Liver (tissue), 3 donors: ENCODE measurements at regions not wholly inside any gene's neighbourhood (a gene's known extent, or its start where the extent isn't known, plus 50 kb on each side); places are given as distances from the start of the nearest gene placed in this dataset.

ENCODE experiments used
- CTCF ChIP-seq: fragments of 150-350 bp; IDR thresholded peaks from 2 replicates; pipeline ENCODE4 v1.5.1; 2017; ENCODE audit warnings: improper control_type of control experiment, low read depth, low read length; ENCODE audit not compliant: missing input control
- EGR1 ChIP-seq, 2 donors: IDR thresholded peaks; 2 replicates each; pipeline ENCODE4 v1.6.1; 2016 to 2018; ENCODE audit warnings: antibody characterized with exemption in 2 of 2, low read depth in 2 of 2
- JUND ChIP-seq, 2 donors: IDR thresholded peaks; 2 replicates each; pipeline ENCODE4 v1.6.1; 2016; ENCODE audit warnings: antibody characterized with exemption in 2 of 2
- MAX ChIP-seq: IDR thresholded peaks from 2 replicates; pipeline ENCODE4 v1.6.1; 2016; ENCODE audit warnings: antibody characterized with exemption
- SP1 ChIP-seq: IDR thresholded peaks from 2 replicates; pipeline ENCODE4 v1.6.1; 2018; ENCODE audit warnings: antibody characterized with exemption, mild to moderate bottlenecking
- TAF1 ChIP-seq: conservative IDR thresholded peaks from 2 replicates; pipeline ENCODE4 v1.6.1; 2016; ENCODE audit warnings: antibody characterized with exemption, mild to moderate bottlenecking
- YY1 ChIP-seq: IDR thresholded peaks from 2 replicates; pipeline ENCODE4 v1.6.1; 2016; ENCODE audit warnings: antibody characterized with exemption, mild to moderate bottlenecking
- donor health status: healthy.
- donor health status: healthy.

GRCh38 chr3:148441191-148441590 lies 256.5 kb upstream of the AGTR1 start:
- TF ChIP-seq CTCF, result no peak
- no peak for TF ChIP-seq MAX
- TF ChIP-seq YY1, result no peak
- no peak for TF ChIP-seq TAF1
- no peak for TF ChIP-seq EGR1 (IDR thresholded peaks at IDR 0.05; ENCODE audit: low read depth in 2 of 2)
- no peak for TF ChIP-seq SP1
- no peak for TF ChIP-seq JUND (IDR thresholded peaks at IDR 0.05)
